NCI-H128 (cell line): ENCODE measurements at regions not wholly inside any gene's neighbourhood (a gene's known extent, or its start where the extent isn't known, plus 50 kb on each side); places are given as distances from the start of the nearest gene placed in this dataset.

ENCODE experiments used
- DNase-seq: peaks from one replicate; lab custom pipeline; 2025; ENCODE audit not compliant: unreplicated experiment; lab: John Stamatoyannopoulos, UW

GRCh38 chr12:125222876-125223275, 157.6 kb downstream of the AACS start:
- DNase-seq = no peak

- DNase-seq = no peak
Measured at GRCh38 chr12:125225641-125226040, 160.4 kb downstream of the AACS start.

- DNase-seq = no peak
Measured at GRCh38 chr12:125228519-125229260, 163.5 kb downstream of the AACS start.

GRCh38 chr12:125229878-125230530, 164.8 kb downstream of the AACS start:
- no peak for DNase-seq

GRCh38 chr12:125233319-125233718, 168.1 kb downstream of the AACS start:
- DNase-seq = no peak

- DNase-seq = no peak
Measured at GRCh38 chr12:125239563-125239962, 174.3 kb downstream of the AACS start.

- no peak for DNase-seq
Measured at GRCh38 chr12:125240717-125241116, 175.5 kb downstream of the AACS start.

GRCh38 chr12:125243811-125244210, 178.6 kb downstream of the AACS start:
- no peak for DNase-seq

- DNase-seq = no peak
Measured at GRCh38 chr12:125244338-125244737, 179.1 kb downstream of the AACS start.

- no peak for DNase-seq
Measured at GRCh38 chr12:125245581-125246557, 180.6 kb downstream of the AACS start.

- no peak for DNase-seq
Measured at GRCh38 chr12:125247477-125247876, 182.2 kb downstream of the AACS start.

GRCh38 chr12:125249066-125249824, 184.0 kb downstream of the AACS start:
- DNase-seq = no peak

GRCh38 chr12:125249932-125250331, 184.7 kb downstream of the AACS start:
- no peak for DNase-seq

GRCh38 chr12:125254236-125254635, 189.0 kb downstream of the AACS start:
- no peak for DNase-seq

- no peak for DNase-seq
Measured at GRCh38 chr12:125254856-125255255, 189.6 kb downstream of the AACS start.

- no peak for DNase-seq
Measured at GRCh38 chr12:125255935-125256633, 190.8 kb downstream of the AACS start.

GRCh38 chr12:125256634-125256936, 191.3 kb downstream of the AACS start:
- no peak for DNase-seq

- DNase-seq = no peak
Measured at GRCh38 chr12:125259178-125259867, 194.1 kb downstream of the AACS start.

GRCh38 chr12:125262851-125263250, 197.6 kb downstream of the AACS start:
- peak; percentile 89 for DNase-seq

- no peak for DNase-seq
Measured at GRCh38 chr12:125263385-125263784, 198.2 kb downstream of the AACS start.
